HG03039 (cell line): ENCODE measurements at regions not wholly inside any gene's neighbourhood (a gene's known extent, or its start where the extent isn't known, plus 50 kb on each side); places are given as distances from the start of the nearest gene placed in this dataset.

Source experiments
- ATAC-seq: cut with Tn5 transposase; IDR thresholded peaks from one replicate; pipeline ENCODE4 v1.9.1; 2021; ENCODE audit warnings: mild to moderate bottlenecking, moderate library complexity; ENCODE audit not compliant: unreplicated experiment

DNA sequence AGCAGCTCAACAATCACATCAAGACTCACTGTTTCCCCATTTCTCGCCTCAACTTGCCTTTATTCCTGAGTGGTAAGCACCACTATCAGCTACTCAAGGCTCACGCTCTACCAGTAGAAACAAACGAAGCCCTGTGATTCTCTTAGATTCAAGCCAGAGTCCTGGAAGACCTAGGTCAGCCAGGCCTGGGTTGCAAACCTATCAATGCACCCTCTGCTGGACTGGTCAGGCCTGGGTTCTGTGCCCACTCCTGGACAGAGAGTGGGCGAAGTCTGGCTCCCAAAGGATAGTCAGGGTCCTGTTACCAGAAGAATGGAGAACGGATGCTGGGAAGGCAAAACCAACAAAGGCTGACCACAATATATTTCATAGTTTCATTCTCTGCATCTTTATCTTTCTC lies 308.4 kb downstream of the SHQ1 start:
- no peak for ATAC-seq

DNA sequence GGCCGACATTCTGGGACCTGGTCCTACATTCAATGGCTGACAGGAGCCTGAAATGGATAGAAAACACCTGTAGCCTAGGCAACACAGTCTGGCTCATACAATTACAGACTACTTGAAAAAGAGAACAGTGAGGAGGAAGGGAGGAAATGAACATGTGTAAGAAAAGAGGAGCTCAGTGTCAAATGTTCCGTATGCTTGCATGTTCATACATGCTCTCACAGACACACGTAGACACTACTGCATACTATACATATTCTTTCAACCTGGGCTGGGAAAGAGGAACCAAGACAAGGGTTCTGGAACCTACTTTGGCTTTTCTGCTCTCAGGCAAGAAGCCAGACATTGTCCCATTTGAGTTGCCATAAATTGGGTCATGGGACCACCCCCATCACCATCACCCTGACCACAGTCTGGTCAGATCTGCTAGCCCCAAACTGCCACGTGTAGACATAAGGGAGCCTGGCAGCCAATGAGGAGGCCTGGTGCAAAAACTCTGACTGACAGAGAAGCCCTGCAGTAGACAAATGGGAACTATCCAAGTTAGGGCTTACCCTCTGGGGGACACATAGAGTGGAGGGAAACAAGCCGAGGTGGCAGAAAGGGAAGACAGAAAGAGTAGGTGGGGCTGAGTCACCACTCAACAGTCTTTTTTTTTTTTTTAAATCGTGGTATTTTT lies 310.0 kb downstream of the SHQ1 start:
- no peak for ATAC-seq

DNA sequence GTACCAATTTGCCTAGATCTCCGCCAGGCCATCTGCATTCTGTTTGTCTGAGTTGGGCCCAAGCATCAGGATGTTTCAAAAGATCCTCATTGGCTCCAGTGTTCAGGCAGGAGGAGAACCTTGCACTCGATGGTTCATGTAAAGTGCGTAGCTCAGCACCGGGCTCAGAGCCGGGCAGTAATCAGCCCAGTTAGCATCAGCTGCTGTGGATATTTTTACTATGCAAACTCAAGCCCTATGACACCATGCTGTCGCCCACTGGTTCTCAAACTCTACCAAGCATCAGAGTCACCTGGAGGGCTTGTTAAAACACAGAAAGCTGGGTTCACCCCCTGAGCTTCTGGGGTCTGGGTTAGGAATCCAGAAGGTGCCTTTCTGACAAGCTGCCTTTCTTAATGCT lies 310.8 kb downstream of the SHQ1 start:
- no peak for ATAC-seq

DNA sequence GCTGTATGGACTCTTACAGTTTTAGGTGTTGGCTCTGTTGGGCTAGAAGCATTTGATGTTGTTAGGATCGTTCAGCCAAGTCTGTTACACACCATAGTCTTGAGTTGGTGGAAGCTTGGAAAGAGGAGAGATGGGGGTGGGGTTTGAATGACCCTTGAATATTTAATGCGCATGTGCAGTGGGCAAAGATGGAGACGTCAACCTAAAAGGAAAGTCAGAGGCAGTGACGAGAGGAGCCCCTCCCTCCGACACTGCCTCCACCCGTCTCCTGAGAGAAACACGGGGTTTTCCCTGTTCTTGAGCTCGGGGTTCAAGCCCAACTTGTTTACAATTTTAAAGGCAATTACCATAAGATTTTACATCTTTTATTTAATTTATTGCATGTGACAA lies 311.4 kb downstream of the SHQ1 start:
- no peak for ATAC-seq

DNA sequence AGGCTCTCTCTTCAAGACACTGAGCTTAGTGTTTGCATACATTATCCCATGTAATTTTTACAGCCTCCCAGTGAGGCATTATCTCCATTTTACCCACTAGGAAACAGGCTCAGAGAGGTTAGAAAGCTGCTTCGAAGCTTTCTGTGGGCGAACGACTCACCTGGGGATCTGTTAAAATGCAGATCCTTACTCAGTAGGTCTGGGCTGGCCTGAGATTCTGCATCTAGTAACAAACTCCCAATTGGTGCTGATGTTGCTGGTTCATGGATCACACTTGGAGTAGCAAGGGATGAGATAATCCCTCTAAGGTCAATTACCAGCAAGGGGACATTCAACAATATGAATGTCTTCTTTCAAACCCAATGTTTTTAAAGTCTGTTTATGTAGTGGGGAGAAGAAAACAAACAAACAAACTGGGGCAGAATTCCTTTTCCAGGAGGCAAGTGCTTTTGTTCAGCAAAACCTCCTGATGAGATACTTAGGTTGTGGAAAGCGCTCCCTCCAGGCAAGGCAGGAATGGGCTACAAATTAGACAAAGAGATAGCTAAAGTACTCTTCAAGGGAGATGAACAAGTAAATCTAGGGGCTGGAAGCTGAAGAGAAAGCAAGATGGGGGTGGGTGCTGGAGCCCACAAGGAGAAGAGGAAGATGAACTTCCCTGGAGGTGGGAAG lies 311.9 kb downstream of the SHQ1 start:
- no peak for ATAC-seq

DNA sequence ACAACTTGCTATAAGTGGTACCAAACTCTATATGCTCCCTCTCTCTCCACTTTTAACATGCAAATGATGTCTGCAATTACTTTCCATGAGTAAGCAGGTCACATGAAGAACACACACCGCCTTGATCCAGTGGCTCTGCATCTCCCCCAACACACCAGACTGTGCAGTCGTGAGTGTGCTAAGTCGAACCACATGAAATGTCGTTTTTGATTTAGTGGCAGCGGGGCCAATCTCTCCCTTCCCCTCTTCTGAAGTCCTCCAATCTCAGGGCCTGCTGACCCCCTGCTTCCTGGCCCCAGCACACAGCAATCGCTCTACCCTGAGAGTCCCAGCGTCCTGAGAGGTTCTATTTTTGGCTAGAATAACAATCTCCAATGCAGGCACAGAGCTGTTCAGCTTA lies 312.5 kb downstream of the SHQ1 start:
- ATAC-seq = no peak

DNA sequence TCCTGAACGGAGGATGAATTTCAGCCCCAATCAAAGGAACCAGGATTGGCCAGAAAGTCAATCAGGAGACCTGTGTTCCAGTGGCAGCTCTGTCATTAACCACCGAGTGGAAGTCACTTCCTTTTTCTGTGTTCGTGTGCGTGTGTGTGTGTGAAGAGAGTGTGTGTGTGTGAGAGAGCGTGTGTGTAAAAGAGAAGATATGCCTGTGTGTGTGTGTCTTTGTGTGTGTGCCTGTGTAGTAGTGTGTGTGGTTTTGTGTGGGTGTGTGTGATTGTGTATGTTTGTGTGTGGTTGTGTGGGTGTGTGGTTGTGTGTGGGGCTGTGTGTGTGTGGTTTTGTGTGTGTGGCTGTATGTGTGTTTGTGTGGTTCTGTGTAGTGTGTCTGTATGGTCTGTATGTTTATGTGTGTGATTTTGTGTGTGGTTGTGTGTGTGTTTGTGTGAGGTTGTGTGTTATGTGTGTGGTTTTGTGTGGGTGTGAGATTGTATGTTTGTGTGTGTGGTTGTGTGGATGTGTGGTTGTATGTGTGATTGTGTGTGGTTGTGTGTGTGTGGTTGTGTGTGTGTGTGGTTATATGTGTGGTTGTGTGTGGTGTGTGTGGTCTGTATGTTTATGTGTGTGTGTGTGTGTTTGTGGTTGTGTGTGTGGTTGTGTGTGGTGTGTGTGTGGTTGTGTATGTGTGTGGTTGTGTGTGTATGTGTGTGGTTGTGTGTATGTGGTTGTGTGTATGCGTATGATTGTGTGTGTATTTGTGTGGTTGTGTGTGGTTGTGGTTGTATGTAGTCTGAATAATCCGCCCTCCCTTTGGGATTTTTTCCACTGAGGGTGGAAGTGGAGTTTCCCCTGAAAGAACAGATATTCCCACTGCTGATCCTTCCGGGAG lies 314.4 kb downstream of the SHQ1 start:
- ATAC-seq = no peak

DNA sequence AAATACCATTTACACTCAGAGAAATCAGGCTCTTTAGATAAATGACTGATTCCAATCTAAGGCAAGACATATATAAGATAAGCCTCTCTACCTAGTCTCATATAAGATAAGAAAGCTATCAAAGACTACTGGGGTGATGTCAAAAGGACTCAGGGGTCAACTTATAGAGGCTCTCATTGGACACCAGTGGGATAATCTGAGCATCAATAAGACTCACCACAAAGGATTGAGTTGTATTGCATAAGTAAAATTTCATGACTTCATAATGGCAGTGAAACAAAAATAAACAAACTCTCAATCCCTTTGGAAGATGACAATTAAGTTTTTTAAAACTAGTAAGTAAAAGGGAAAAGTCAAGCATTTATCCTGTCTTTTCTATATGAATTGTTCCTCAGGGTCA lies 317.8 kb downstream of the SHQ1 start:
- ATAC-seq = no peak

DNA sequence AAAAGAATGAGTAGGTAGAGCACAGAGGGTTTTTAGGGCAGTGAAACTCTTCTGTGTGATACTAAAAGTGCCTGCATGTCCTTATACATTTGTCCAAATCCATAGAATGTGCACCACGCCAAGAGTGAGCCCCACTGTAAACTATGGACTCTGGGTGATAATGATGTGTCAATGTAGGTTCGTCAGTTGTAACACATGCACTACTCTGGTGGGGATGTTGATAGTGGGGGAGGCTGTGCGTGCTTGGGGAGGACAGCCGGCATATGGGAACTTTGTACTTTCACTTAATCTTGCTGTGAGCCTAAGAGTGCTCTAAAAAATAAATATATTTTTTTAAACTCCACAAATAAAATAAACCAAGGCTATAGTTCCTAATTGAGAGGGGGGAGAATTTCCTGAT lies 319.2 kb downstream of the SHQ1 start:
- no peak for ATAC-seq

DNA sequence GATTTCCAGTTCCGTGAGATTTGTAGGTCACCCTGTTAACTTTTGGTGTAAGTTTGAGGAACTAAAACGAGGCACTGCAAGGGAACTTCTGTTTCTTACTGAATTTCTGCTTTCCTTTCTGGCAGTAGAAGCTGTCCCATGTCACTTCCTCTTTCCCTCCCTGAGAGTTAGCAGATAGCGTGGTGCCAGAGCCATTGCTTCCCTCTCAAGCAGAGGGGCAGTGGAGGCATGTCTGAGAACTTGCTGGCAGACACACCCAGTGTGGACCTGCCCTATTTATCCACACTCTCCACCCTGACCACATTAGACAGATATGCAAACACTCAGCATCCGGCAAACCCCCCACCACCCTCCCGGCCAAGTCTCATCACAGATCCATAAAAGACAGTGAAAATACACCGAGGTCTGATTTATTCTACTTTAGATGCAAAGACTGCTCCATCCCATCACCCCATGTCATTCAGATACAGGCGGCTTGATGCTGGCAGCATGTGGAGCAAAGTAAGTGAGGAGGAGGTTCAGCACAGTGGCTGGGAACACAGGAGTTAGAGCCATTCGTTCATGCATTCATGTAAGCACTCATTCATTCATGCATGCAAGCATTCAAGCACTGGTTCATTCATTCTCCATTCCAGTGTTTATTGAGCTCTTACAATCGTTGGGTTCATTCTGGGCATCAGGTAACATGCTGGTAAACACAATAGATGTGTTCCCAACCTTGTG lies 324.7 kb downstream of the SHQ1 start:
- ATAC-seq = no peak

DNA sequence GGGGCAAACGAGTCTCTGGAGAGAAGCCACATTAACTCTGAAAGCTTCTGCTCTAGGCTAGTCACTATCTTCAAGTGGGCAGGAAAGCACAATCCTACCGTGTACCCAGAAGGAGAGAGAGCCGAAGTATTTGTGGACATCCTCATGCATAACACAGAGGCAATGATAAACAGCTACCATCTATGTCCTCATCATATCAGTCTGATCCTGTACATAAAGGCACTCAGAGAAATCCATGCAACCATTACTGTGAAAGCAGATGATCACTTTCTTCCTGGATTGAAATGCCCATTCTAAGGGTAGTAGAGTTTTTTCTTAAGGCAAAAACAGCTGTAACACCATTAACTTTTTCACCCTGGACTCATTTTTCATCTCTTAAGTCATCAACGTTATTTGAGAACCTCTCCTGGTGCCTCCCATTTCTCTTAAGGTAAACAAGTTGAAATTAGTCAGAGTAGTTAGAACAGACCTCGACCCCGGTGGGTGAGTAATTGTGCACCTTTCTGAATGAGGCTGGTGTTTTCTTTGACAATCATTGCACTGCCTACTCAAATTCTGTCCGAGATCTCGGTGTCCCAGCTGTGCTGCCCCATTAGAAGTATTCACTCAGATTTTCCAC lies 327.4 kb downstream of the SHQ1 start:
- peak; percentile 68 for ATAC-seq

DNA sequence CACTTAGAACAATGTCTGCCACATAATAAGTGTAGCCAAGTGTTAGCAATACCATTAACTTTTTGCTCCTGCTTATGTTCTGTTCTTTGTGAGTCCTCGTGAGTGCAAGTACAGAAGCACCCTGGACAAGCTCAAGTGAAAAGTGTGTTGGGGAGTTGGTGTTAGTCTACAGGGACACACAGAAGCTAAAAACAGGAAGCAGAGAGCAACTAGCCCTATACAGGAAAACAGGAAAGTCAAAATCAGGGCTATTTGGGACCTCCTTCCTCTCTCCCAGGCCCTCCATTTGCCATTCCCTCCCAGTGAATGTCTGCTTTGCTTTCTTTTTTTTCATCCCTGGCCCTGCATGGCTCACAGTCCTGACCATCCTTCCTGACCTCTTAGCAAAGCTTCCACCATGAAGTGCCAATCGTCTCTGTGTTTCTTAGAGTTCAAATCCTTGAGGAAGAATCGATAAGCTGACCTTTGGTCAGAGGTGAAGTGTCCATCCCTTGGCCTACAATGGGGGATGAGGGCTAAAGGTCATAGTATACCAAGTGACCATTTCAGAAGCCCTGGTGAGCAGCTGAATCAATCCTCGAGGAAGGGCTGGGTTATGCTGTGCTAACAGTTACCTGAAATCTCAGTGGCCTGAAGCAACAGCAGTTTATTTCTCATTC lies 328.2 kb downstream of the SHQ1 start:
- no peak for ATAC-seq

DNA sequence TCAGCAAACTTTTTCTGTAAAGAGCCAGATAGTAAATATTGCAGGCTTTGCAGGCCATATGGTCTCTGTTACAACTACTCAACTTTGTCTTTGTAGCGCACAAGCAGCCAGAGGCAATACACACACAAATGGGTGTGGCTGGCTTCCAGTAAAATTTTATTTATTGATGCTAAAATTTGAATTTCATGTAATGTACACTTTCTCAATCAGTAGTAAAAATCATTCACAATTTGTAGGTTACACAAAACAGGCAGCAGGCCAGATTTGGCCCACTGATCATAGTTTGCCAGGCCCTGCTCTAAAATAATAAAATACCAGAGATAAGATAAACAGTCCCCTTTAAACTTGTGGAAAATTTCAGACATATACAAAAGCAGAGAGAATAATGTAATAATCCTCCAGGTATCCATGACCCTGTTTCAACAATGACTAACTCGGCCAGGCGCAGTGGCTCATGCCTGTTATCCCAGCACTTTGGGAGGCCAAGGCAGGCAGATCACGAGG lies 330.3 kb downstream of the SHQ1 start:
- ATAC-seq = no peak

DNA sequence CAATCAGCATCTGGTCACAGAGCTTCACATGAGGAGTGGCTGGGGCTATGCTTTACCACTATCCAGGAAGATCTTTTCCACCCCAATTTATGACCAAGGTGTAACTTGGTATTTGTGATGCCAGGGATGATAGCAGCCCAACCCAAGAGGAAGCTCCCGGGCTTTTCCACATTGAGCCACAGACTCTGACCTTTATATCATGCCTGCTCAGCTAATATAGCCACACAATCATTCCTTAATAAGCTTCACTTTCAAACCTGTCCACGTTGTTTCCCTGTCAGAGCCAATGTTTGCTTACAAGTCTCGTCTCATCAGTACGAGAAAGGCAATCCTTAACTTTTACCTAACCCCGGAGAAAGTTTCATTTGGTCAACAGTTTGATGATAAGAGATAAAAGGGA lies 330.9 kb downstream of the SHQ1 start:
- ATAC-seq = no peak

DNA sequence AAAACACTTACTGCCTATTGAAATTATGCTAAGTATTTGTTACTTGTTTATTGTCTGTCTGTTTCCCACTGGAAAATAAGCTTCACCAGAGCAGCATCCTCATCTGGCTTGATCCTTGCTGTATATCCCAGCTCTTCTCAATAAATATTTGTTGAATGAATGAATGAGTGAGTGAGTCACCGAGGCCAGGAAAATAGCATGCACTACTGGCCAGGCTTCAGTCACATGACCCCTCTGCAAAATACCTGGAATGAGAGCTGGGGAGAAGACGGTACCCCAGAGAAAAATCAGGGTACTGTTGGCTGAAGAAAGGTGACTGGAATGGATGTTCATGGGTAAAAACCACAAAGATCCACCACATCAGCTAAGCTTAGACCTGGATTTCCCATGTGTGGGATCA lies 331.9 kb downstream of the SHQ1 start:
- ATAC-seq = no peak

DNA sequence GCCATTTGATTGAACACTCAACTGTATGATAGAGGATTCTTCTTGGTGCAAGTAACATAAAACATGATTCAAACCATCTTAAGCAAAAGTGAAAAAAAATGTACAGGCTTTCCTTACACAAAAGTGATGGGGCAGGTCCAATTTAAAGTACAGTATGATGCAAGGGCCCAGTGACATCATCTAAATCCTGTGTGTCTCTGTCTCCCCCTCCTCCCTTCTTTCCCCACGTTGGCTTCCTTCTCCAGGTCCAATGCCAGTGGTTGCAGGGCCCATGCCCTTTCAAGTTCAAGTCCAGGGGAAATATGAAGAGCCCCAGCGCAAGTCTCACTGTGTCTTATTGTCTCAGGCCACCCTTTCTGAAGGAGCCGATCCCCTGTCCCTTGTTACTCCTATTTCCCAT lies 332.3 kb downstream of the SHQ1 start:
- no peak for ATAC-seq

DNA sequence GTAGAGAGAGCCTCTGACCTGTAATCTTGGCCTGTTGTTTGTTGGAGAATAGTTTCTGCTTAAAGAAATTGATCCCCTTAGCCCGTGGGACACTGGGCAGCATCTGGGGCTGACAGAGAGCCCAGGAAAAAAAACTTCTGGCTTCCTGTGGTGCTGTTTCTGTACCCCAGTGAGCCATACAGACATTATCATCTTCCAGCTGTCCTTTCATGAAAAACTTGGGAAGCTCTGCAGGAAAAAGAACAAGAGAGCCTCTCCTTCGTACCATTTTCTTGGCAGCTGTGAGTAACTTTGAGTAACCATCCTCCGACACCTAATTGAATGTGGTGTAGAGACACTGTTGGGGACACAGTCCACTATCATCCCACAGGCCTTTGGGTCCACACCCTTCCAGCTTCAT lies 333.0 kb downstream of the SHQ1 start:
- ATAC-seq = no peak

DNA sequence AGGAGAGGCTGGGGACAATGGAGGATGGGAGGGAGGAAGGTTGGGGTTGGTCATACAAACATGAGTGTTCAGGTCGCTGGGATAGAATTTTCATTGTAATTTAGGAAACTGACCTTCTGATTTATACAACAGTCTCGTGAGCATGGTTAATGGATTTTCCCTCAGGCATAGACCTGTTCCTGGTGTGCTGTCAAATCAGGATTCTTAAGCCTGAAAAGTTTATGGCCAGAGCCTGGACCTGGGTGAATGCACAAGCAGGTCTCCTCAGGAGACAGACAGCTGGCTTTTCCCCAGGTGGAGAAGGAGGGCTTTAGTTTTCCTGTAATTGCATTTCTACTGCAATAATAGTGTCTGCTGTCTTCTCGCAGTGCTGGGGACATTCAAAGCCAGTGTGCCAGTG lies 338.0 kb downstream of the SHQ1 start:
- ATAC-seq = no peak

DNA sequence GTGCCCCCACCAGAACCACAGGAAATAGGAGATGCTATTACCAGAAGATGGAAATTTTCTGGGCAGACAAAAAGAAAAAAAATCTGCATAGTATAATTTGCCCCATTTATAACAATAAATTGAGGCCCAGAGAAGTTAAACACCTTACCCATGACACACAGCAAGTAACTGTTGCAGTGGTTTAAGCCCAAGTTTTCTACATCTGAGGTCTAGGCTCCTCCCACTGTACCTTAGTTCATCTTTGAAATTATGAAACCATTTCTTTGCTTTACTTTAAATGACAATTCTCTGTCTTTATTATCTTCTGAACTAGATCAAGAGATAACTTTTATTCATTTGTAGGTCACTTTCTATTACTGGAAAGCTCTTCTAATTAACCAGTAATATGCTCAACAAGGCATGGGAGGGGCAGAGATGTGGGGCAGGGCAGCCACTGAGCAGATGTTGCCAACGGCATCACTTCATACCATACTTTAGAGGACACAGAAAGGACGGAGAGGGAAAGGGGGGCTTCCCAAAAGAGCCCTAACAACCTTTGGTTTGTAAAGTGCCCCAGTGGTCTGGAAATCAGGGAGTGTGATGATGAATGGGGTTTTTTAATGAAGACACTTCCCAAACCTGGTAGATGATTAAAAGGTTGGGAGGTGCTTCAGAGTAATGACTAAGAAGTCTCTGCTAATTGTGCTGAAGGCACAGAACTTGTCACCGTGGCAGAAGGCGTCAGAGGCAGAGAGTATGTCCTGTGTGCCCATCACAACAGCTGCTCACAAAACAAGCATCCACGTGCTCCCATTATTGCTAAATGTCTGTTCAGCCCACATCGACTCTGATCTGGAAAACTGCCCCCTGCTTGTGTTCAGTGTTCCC lies 342.5 kb downstream of the SHQ1 start:
- ATAC-seq = no peak
